HCT116 (cell line): ENCODE measurements at regions not wholly inside any gene's neighbourhood (a gene's known extent, or its start where the extent isn't known, plus 50 kb on each side); places are given as distances from the start of the nearest gene placed in this dataset.

Source experiments
- ATAC-seq: fragments of 200-7000 bp; cut with Tn5 transposase; 2 replicates; pipeline ENCODE4 v1.9.1; 2020; ENCODE audit warnings: mild to moderate bottlenecking, moderate library complexity
- BruUV-seq: library from RNA; stranded (reverse); fragments of 400-500 nt; replicated peaks from 2 replicates; lab custom pipeline; 2021; lab: Mats Ljungman, UMichigan
- CTCF ChIA-PET: fragments of 300-600 bp; sonication (Branson Sonifier 250); formaldehyde crosslinking; loops from one replicate; lab custom pipeline; 2021; ENCODE audit warnings: antibody characterized with exemption; lab: Charles Lee
- POLR2A ChIA-PET: fragments of 300-600, 350-600 bp; sonication (Branson Sonifier 250); formaldehyde crosslinking; loops from one replicate; lab custom pipeline; 2021; ENCODE audit warnings: antibody characterized with exemption; lab: Charles Lee
- RAD21 ChIA-PET, 2 experiments: fragments of 300-600 bp; sonication (Branson Sonifier 250); formaldehyde crosslinking; loops; one replicate each; lab custom pipeline; 2023; ENCODE audit warnings: low total read pairs in 2 of 2; ENCODE audit not compliant: uncharacterized antibody in 2 of 2, unreplicated experiment in 2 of 2, low non-redundant PET in 1 of 2; lab: Charles Lee
- DNase-seq: peaks from one replicate; pipeline ENCODE4 v3.0.0-alpha.2; 2010; ENCODE audit warnings: low read depth, low spot score
- H2AFZ ChIP-seq: fragments of 200-600 bp; shearing (Covaris generic), sonication (generic); 2 replicates; pipeline ENCODE4 v1.6.1; 2017; ENCODE audit warnings: low read depth, mixed run types, mixed read lengths, antibody characterized with exemption, low read length; ENCODE audit not compliant: poor library complexity, severe bottlenecking
- H3K27ac ChIP-seq: 2 replicates; pipeline ENCODE4 v1.5.1; 2012; ENCODE audit warnings: low read depth, low read length
- H3K27me3 ChIP-seq: fragments of 200-600 bp; sonication (generic); 2 replicates; pipeline ENCODE4 v1.6.1; 2016; ENCODE audit warnings: mixed run types, low read length, mixed read lengths; ENCODE audit not compliant: insufficient read depth
- H3K36me3 ChIP-seq, 2 experiments: fragments of 200-500 bp in 1 of 2; fragments of 200-600 bp in 1 of 2; sonication (Bioruptor generic) in 1 of 2; sonication (generic) in 1 of 2; 2 replicates each; pipeline versions ENCODE4 v1.5.1 to v1.6.1; 2014 to 2016; ENCODE audit warnings: low read length in 2 of 2, inconsistent platforms in 1 of 2, mixed read lengths in 1 of 2, mixed run types in 1 of 2; ENCODE audit not compliant: insufficient read depth in 2 of 2, control insufficient read depth in 1 of 2
- H3K4me1 ChIP-seq, 2 experiments: fragments of 200-600 bp in 1 of 2; sonication (generic) in 1 of 2; 2 replicates each; pipeline versions ENCODE4 v1.5.1 to v1.6.1; 2012 to 2017; ENCODE audit warnings: low read length in 2 of 2, inconsistent platforms in 1 of 2, mild to moderate bottlenecking in 1 of 2, mixed read lengths in 1 of 2, mixed run types in 1 of 2, moderate library complexity in 1 of 2; ENCODE audit not compliant: insufficient read depth in 2 of 2, control insufficient read depth in 1 of 2
- H3K4me2 ChIP-seq: fragments of 200-600 bp; sonication (generic); 2 replicates; pipeline ENCODE4 v1.6.1; 2017; ENCODE audit warnings: mixed run types, low read length, mixed read lengths
- H3K4me3 ChIP-seq, 2 experiments: fragments of 200-600 bp in 1 of 2; sonication (generic) in 1 of 2; replicated peaks in 1 of 2; 2 replicates each; pipeline ENCODE4 v1.5.1; 2011 to 2016; ENCODE audit warnings: low read length in 2 of 2, control low read depth in 1 of 2, low read depth in 1 of 2, mild to moderate bottlenecking in 1 of 2, mixed read lengths in 1 of 2, mixed run types in 1 of 2
- H3K79me2 ChIP-seq: fragments of 200-600 bp; sonication (generic); 2 replicates; pipeline ENCODE4 v1.6.1; 2017; ENCODE audit warnings: mild to moderate bottlenecking, mixed run types, low read length, moderate library complexity, mixed read lengths; ENCODE audit not compliant: insufficient read depth
- H3K9ac ChIP-seq: fragments of 200-600 bp; sonication (generic); 2 replicates; pipeline ENCODE4 v1.6.1; 2016; ENCODE audit warnings: low read length, mixed read lengths
- H3K9me2 ChIP-seq: fragments of 200-600 bp; sonication (generic), shearing (Covaris generic); 2 replicates; pipeline ENCODE4 v1.6.1; 2017; ENCODE audit warnings: mixed run types, mild to moderate bottlenecking, moderate library complexity; ENCODE audit not compliant: insufficient read depth
- H3K9me3 ChIP-seq, 2 experiments: fragments of 200-500 bp in 1 of 2; fragments of 200-600 bp in 1 of 2; sonication (Bioruptor generic) in 1 of 2; sonication (generic) in 1 of 2; 2 replicates each; pipeline ENCODE4 v1.6.1; 2014 to 2017; ENCODE audit warnings: low read length in 2 of 2, mixed read lengths in 2 of 2, inconsistent platforms in 1 of 2, low read depth in 1 of 2, mild to moderate bottlenecking in 1 of 2, mixed run types in 1 of 2, moderate library complexity in 1 of 2; ENCODE audit not compliant: control insufficient read depth in 1 of 2, insufficient read depth in 1 of 2
- H4K20me1 ChIP-seq: fragments of 200-600 bp; sonication (generic), shearing (Covaris generic); 2 replicates; pipeline ENCODE4 v1.6.1; 2017; ENCODE audit warnings: mixed run types, mild to moderate bottlenecking, moderate library complexity; ENCODE audit not compliant: insufficient read depth
- CBX3 ChIP-seq: IDR thresholded peaks from 2 replicates; pipeline ENCODE4 v1.6.1; 2012; ENCODE audit warnings: low read depth
- EGR1 ChIP-seq: IDR thresholded peaks from 2 replicates; pipeline ENCODE4 v1.6.1; 2012; ENCODE audit warnings: low read depth
- FOSL1 ChIP-seq: IDR thresholded peaks from 2 replicates; pipeline ENCODE4 v1.6.1; 2012; ENCODE audit warnings: low read depth
- POLR2A ChIP-seq: IDR thresholded peaks from 2 replicates; pipeline ENCODE4 v1.7.0; 2011; ENCODE audit warnings: borderline replicate concordance; ENCODE audit not compliant: insufficient read depth, insufficient read length; ENCODE audit errors: extremely low read depth
- SP1 ChIP-seq: IDR thresholded peaks from 2 replicates; pipeline ENCODE4 v1.6.1; 2012; ENCODE audit warnings: low read depth
- TCF7L2 ChIP-seq: IDR thresholded peaks from 2 replicates; pipeline ENCODE4 v1.7.0; 2011; ENCODE audit warnings: borderline replicate concordance, inconsistent platforms; ENCODE audit not compliant: insufficient read depth, insufficient read length; ENCODE audit errors: extremely low read depth
- YY1 ChIP-seq: IDR thresholded peaks from 2 replicates; pipeline ENCODE4 v1.6.1; 2011; ENCODE audit warnings: low read length, low read depth, moderate library complexity, mild to moderate bottlenecking; ENCODE audit not compliant: insufficient replicate concordance; ENCODE audit errors: extremely low read depth
- ZFX ChIP-seq: fragments of 450-650 bp; IDR thresholded peaks from 2 replicates; pipeline ENCODE4 v1.6.1; 2017
- intact Hi-C: fragments of 100-400 bp; cut with micrococcal nuclease; formaldehyde crosslinking; loops from 2 replicates; pipeline ENCODE4 v1.10.0; 2022
- TF ChIP-seq, protein P1 (sequence below): IDR thresholded peaks from 2 replicates; pipeline ENCODE4 v1.6.1; 2011; ENCODE audit warnings: mild to moderate bottlenecking, low read length, moderate library complexity; ENCODE audit not compliant: insufficient replicate concordance; ENCODE audit errors: extremely low read depth
- TF ChIP-seq, protein P2 (sequence below): IDR thresholded peaks from 2 replicates; pipeline ENCODE4 v1.6.1; 2012; ENCODE audit warnings: low read depth
- TF ChIP-seq, protein P3 (sequence below), 3 experiments: fragments of 200-600 bp in 1 of 3; sonication (generic) in 1 of 3; IDR thresholded peaks in 2 of 3; conservative IDR thresholded peaks in 1 of 3; 2 replicates each; pipeline ENCODE4 v1.5.1; 2012 to 2017; ENCODE audit warnings: low read depth in 2 of 3, low read length in 2 of 3, antibody characterized with exemption in 1 of 3, borderline replicate concordance in 1 of 3, control low read depth in 1 of 3, mild to moderate bottlenecking in 1 of 3, mixed read lengths in 1 of 3, mixed run types in 1 of 3, moderate library complexity in 1 of 3; ENCODE audit not compliant: insufficient read depth in 1 of 3
- TF ChIP-seq, protein P4 (sequence below): IDR thresholded peaks from 2 replicates; pipeline ENCODE4 v1.6.1; 2012

DNA sequence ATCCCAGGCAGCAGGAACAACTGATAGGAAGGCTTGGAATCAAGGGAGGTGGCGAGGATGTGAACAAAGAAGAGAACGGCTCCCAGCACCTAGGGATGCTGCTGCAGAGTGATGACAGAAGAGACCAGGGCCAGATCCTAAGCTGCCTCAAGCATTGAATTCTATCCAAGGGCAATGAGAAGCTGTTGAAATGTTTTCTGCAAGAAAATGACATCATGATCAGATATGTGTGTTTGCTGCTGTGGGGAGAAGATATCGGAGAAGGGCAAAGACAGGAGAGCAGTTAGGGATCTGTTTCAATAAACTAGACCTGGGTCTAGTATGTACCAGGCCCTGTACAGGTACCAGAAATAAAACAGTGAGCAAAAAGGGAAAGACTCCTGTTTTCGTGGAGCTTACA lies 194.7 kb upstream of the RAB4A start:
- intact Hi-C loops: no loop called here
- Histone ChIP-seq H3K9me3 (no peaks in the 10 kb centered on the region), H3K9ac (no peak overlapping the region), H3K27me3 (0 out of 2 replicates have a peak, but pooled peaks cover 4% of the 10 kb centered on the region), H3K27ac (no peak overlapping the region), H4K20me1 (no peaks in the 10 kb centered on the region), H2AFZ (no peak overlapping the region), H3K36me3 (no peaks in the 10 kb centered on the region), H3K9me2 (no peaks in the 10 kb centered on the region), H3K79me2 (no peaks in the 10 kb centered on the region), H3K4me3 (no peak overlapping the region), H3K4me2 (no peak overlapping the region), H3K4me1 (peaks cover 0 to 7% of the 10 kb centered on the region in 2 experiments; a peak in 1 of 4 replicates)
- ATAC-seq (no peak), DNase-seq (no peak)
- ChIA-PET RAD21 (no interaction called here), POLR2A (no interaction called here), CTCF (no interaction called here)
- BruUV-seq: no TSS peak
- TF ChIP-seq, protein P1, sequence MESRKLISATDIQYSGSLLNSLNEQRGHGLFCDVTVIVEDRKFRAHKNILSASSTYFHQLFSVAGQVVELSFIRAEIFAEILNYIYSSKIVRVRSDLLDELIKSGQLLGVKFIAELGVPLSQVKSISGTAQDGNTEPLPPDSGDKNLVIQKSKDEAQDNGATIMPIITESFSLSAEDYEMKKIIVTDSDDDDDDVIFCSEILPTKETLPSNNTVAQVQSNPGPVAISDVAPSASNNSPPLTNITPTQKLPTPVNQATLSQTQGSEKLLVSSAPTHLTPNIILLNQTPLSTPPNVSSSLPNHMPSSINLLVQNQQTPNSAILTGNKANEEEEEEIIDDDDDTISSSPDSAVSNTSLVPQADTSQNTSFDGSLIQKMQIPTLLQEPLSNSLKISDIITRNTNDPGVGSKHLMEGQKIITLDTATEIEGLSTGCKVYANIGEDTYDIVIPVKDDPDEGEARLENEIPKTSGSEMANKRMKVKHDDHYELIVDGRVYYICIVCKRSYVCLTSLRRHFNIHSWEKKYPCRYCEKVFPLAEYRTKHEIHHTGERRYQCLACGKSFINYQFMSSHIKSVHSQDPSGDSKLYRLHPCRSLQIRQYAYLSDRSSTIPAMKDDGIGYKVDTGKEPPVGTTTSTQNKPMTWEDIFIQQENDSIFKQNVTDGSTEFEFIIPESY: no peak
- TF ChIP-seq, protein P2, sequence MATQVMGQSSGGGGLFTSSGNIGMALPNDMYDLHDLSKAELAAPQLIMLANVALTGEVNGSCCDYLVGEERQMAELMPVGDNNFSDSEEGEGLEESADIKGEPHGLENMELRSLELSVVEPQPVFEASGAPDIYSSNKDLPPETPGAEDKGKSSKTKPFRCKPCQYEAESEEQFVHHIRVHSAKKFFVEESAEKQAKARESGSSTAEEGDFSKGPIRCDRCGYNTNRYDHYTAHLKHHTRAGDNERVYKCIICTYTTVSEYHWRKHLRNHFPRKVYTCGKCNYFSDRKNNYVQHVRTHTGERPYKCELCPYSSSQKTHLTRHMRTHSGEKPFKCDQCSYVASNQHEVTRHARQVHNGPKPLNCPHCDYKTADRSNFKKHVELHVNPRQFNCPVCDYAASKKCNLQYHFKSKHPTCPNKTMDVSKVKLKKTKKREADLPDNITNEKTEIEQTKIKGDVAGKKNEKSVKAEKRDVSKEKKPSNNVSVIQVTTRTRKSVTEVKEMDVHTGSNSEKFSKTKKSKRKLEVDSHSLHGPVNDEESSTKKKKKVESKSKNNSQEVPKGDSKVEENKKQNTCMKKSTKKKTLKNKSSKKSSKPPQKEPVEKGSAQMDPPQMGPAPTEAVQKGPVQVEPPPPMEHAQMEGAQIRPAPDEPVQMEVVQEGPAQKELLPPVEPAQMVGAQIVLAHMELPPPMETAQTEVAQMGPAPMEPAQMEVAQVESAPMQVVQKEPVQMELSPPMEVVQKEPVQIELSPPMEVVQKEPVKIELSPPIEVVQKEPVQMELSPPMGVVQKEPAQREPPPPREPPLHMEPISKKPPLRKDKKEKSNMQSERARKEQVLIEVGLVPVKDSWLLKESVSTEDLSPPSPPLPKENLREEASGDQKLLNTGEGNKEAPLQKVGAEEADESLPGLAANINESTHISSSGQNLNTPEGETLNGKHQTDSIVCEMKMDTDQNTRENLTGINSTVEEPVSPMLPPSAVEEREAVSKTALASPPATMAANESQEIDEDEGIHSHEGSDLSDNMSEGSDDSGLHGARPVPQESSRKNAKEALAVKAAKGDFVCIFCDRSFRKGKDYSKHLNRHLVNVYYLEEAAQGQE: no peak
- TF ChIP-seq EGR1 (no peak), FOSL1 (no peak), CBX3 (no peak), POLR2A (no peak), ZFX (no peak), TCF7L2 (no peak), SP1 (no peak), YY1 (no peak)
- TF ChIP-seq, protein P3, sequence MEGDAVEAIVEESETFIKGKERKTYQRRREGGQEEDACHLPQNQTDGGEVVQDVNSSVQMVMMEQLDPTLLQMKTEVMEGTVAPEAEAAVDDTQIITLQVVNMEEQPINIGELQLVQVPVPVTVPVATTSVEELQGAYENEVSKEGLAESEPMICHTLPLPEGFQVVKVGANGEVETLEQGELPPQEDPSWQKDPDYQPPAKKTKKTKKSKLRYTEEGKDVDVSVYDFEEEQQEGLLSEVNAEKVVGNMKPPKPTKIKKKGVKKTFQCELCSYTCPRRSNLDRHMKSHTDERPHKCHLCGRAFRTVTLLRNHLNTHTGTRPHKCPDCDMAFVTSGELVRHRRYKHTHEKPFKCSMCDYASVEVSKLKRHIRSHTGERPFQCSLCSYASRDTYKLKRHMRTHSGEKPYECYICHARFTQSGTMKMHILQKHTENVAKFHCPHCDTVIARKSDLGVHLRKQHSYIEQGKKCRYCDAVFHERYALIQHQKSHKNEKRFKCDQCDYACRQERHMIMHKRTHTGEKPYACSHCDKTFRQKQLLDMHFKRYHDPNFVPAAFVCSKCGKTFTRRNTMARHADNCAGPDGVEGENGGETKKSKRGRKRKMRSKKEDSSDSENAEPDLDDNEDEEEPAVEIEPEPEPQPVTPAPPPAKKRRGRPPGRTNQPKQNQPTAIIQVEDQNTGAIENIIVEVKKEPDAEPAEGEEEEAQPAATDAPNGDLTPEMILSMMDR (IDR thresholded peaks at IDR 0.05 in 2 of 3, conservative IDR thresholded peaks at IDR 0.05 in 1 of 3; ENCODE audit: borderline replicate concordance in 1 of 3, insufficient read depth in 1 of 3, low read depth in 2 of 3, low read length in 2 of 3): no peak
- TF ChIP-seq, protein P4, sequence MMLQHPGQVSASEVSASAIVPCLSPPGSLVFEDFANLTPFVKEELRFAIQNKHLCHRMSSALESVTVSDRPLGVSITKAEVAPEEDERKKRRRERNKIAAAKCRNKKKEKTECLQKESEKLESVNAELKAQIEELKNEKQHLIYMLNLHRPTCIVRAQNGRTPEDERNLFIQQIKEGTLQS: no peak
